ENCODE measurements at regions not wholly inside any gene's neighbourhood (a gene's known extent, or its start where the extent isn't known, plus 50 kb on each side); places are given as distances from the start of the nearest gene placed in this dataset.
A peak's percentile ranks its signal among the peaks of the same experiment; 100 is the strongest.

GRCh38 chr5:6948562-6948961 lies 235.3 kb downstream of the TENT4A start:
- H3K4ac ChIP-seq (ENCODE audit: low read depth, low read length), result no peak overlapping the region
- H2AK5ac ChIP-seq (ENCODE audit: low read depth, low read length), result no peak overlapping the region
- ChIA-PET CTCF (no interaction called here), POLR2A (ENCODE audit: unreplicated experiment) (no interaction called here)
- H3K9me3 ChIP-seq (ENCODE audit: control insufficient read depth, insufficient read depth, low read length), result peaks cover 16% of the 10 kb centered on the region
- H2BK5ac ChIP-seq (ENCODE audit: low read depth, low read length, poor library complexity, severe bottlenecking), result no peak overlapping the region
- H3K27ac ChIP-seq (ENCODE audit: insufficient read depth, low read length), result no peak overlapping the region
- H3K36me3 ChIP-seq (ENCODE audit: control insufficient read depth, insufficient read depth, low read length), result no peaks in the 10 kb centered on the region
- dilution Hi-C loops (cut with HindIII; ENCODE audit: low sequenced_read_pairs, unreplicated experiment), result no loop called here
- TF ChIP-seq SMC3 (IDR thresholded peaks at IDR 0.05; ENCODE audit: low read depth, low read length) (no peak), MAFK (IDR thresholded peaks at IDR 0.05; ENCODE audit: low read depth, low read length) (peak; percentile 29; the same call in 1 of the 2 replicates), FOS (IDR thresholded peaks at IDR 0.05; ENCODE audit: low read depth, low read length) (no peak)
- H3K4me3 ChIP-seq (ENCODE audit: insufficient read depth, low read depth, low read length), result no peak overlapping the region
- H4K91ac ChIP-seq (ENCODE audit: insufficient read depth, low read depth, low read length), result no peak overlapping the region
- H4K8ac ChIP-seq (ENCODE audit: low read depth in 2 of 2, low read length in 2 of 2), result no peak overlapping the region
- H4K5ac ChIP-seq (ENCODE audit: low read depth, low read length), result no peak overlapping the region
- no peaks in the 10 kb centered on the region for H3K9me1 ChIP-seq (ENCODE audit: insufficient read depth, low read length)
- no peak overlapping the region for H3K9ac ChIP-seq (ENCODE audit: low read depth, low read length)
- no peak overlapping the region for H3K14ac ChIP-seq (replicated peaks; ENCODE audit: low read depth, low read length)
- no peaks in the 10 kb centered on the region for H3K27me3 ChIP-seq (ENCODE audit: control insufficient read depth, insufficient read depth, low read length)
- no CpG with 5 or more reads among the region's 2 CpGs for WGBS, 2 experiments (ENCODE audit: extremely low coverage in 2 of 2, insufficient read length in 1 of 2)
- H3K56ac ChIP-seq (ENCODE audit: extremely low read depth, insufficient read depth, low read length), result no peak overlapping the region
- no peak overlapping the region for H3K18ac ChIP-seq (ENCODE audit: low read depth, low read length)
- H2BK120ac ChIP-seq (ENCODE audit: low read depth, low read length), result no peak overlapping the region
- H2BK15ac ChIP-seq (ENCODE audit: low read depth, low read length), result no peak overlapping the region
- no peaks in the 10 kb centered on the region for H3K4me1 ChIP-seq (ENCODE audit: control insufficient read depth, insufficient read depth, low read length)
- no peak overlapping the region for H2AK9ac ChIP-seq (replicated peaks; ENCODE audit: low read depth, low read length, poor library complexity)
- no peaks in the 10 kb centered on the region for H4K20me1 ChIP-seq (ENCODE audit: insufficient read depth, low read length)
- no TSS peak for BruUV-seq (replicated peaks)
- intact Hi-C loops (cut with micrococcal nuclease), result no loop called here
- no peak for ATAC-seq (ENCODE audit: low read depth)
- in situ Hi-C loops (cut with MboI; ENCODE audit: low sequenced_read_pairs), result no loop called here
- H2AFZ ChIP-seq (replicated peaks; ENCODE audit: low read length, poor library complexity), result no peak overlapping the region
- H2BK20ac ChIP-seq (ENCODE audit: low read depth, low read length), result no peak overlapping the region
- H3K23ac ChIP-seq (ENCODE audit: low read depth, low read length), result no peak overlapping the region
- no peaks in the 10 kb centered on the region for H3K79me1 ChIP-seq (ENCODE audit: low read depth in 1 of 2, low read length in 2 of 2)
- no peak overlapping the region for H3K4me2 ChIP-seq (ENCODE audit: low read depth, low read length)
- no peak for DNase-seq

Measured in IMR-90 (cell line).